ENCODE measurements at regions not wholly inside any gene's neighbourhood (a gene's known extent, or its start where the extent isn't known, plus 50 kb on each side); places are given as distances from the start of the nearest gene placed in this dataset.

DNA sequence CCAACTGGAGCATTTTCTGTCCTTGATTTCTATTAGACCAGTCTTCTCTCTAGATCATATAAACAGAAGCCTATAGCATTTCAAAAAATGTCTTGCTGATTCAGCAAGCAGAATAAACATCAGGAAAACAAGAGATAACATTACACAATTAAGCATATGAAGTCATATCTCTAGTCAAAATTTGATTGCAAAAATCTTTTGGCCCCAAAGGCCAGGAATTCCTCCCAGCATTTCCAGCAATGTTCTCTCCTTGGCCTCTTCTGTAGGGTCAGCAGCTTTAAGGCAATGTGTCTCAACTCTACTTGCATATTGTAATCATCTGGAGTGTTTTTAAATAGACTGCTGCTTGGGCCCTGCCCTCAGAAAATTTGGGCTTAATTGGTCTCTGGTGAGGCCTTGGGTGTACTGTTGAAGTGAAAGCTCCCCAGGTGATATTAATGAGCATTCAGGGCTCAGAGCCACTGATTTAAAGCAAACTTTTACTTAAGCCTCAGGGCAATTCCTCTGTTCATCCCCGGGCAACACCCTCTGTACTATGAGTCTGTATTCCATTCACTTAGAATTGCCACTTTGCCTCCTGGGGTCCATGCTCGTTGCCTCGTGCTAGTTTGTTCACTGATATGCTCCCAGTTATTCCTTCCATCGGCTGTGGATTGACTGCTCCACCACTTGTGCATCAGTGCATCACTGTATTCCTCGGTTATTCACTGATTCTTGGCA, 1072.6 kb downstream of the ROBO2 start:
- no peak overlapping the region for H3K27ac Mint-ChIP-seq
- no peak for ATAC-seq (replicated peaks in 1 of 2)
- H3K4me1 Mint-ChIP-seq (ENCODE audit: low read depth), result no peaks in the 10 kb centered on the region
- DNase-seq, result no peak
- no peaks in the 10 kb centered on the region for H3K36me3 Mint-ChIP-seq (ENCODE audit: insufficient read depth in 2 of 2)
- no peaks in the 10 kb centered on the region for H3K27me3 Mint-ChIP-seq (ENCODE audit: low read depth)
- H3K4me3 Mint-ChIP-seq, result no peak overlapping the region
- H3K9me3 Mint-ChIP-seq, result peaks cover 9 to 10% of the 10 kb centered on the region in 2 donors

GRCh38 chr3:78115983-78116382, 1076.1 kb downstream of the ROBO2 start:
- H3K36me3 Mint-ChIP-seq (ENCODE audit: insufficient read depth in 2 of 2), result no peaks in the 10 kb centered on the region
- H3K9me3 Mint-ChIP-seq, result peaks cover 10 to 11% of the 10 kb centered on the region in 2 donors
- H3K27ac Mint-ChIP-seq, result no peak overlapping the region
- DNase-seq (no peak), ATAC-seq (replicated peaks in 1 of 2) (no peak)
- no peak overlapping the region for H3K4me3 Mint-ChIP-seq
- H3K4me1 Mint-ChIP-seq (ENCODE audit: low read depth), result no peaks in the 10 kb centered on the region
- H3K27me3 Mint-ChIP-seq (ENCODE audit: low read depth), result no peaks in the 10 kb centered on the region

- Mint-ChIP-seq H3K27me3 (ENCODE audit: low read depth) (no peaks in the 10 kb centered on the region), H3K4me1 (ENCODE audit: low read depth) (no peaks in the 10 kb centered on the region), H3K4me3 (no peak overlapping the region), H3K9me3 (peaks cover 8 to 10% of the 10 kb centered on the region in 2 donors), H3K27ac (no peak overlapping the region), H3K36me3 (ENCODE audit: insufficient read depth in 2 of 2) (no peaks in the 10 kb centered on the region)
- ATAC-seq (replicated peaks in 1 of 2) (no peak), DNase-seq (no peak)
Observed at GRCh38 chr3:78116874-78117273, 1077.0 kb downstream of the ROBO2 start.

GRCh38 chr3:78123058-78123457, 1083.2 kb downstream of the ROBO2 start:
- H3K36me3 Mint-ChIP-seq (ENCODE audit: insufficient read depth in 2 of 2), result peaks cover 5% of the 10 kb centered on the region in 2 donors
- H3K27ac Mint-ChIP-seq, result no peak overlapping the region
- H3K4me3 Mint-ChIP-seq, result no peak overlapping the region
- no peaks in the 10 kb centered on the region for H3K27me3 Mint-ChIP-seq (ENCODE audit: low read depth)
- no peak for DNase-seq
- ATAC-seq (replicated peaks in 1 of 2), result no peak
- no peaks in the 10 kb centered on the region for H3K4me1 Mint-ChIP-seq (ENCODE audit: low read depth)
- peaks cover 12 to 15% of the 10 kb centered on the region in 2 donors for H3K9me3 Mint-ChIP-seq

- peaks cover 4 to 5% of the 10 kb centered on the region in 2 donors for H3K36me3 Mint-ChIP-seq (ENCODE audit: insufficient read depth in 2 of 2)
- no peaks in the 10 kb centered on the region for H3K27me3 Mint-ChIP-seq (ENCODE audit: low read depth)
- H3K4me3 Mint-ChIP-seq, result no peak overlapping the region
- H3K9me3 Mint-ChIP-seq, result peaks cover 16 to 19% of the 10 kb centered on the region in 2 donors
- H3K4me1 Mint-ChIP-seq (ENCODE audit: low read depth), result no peaks in the 10 kb centered on the region
- no peak for ATAC-seq (replicated peaks in 1 of 2)
- H3K27ac Mint-ChIP-seq, result no peak overlapping the region
- DNase-seq, result no peak
Observed at GRCh38 chr3:78129707-78130106, 1089.8 kb downstream of the ROBO2 start.

DNA sequence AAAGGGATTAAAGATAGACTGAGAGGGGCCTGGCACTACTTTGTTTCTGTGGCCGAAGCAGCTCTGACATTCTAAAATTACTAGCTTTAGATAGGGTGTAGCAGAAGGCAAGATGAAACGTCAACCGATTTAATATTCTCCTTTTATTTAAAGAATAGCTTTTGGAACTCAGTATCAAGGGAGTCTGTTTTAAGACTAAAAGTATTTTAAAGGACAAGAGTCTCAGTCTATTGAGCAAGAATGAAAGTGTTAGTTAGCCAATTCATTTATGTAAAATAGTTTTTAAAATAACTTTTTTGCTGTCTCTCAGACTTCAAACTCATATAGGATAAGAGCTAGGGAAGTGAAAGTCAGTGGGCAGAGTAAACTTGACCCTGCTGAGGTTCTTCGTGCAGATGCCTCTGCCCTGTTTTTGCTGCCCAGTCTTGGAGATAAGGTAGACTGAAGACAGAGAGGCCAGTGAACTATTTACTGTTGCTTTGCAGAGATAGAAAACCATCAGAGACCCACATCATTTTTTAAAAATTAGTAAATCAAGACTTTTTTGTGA, 1090.9 kb downstream of the ROBO2 start:
- no peaks in the 10 kb centered on the region for H3K27me3 Mint-ChIP-seq (ENCODE audit: low read depth)
- H3K4me1 Mint-ChIP-seq (ENCODE audit: low read depth), result no peaks in the 10 kb centered on the region
- DNase-seq (no peak), ATAC-seq (replicated peaks in 1 of 2) (no peak)
- peaks cover 8 to 15% of the 10 kb centered on the region in 2 donors for H3K9me3 Mint-ChIP-seq
- H3K27ac Mint-ChIP-seq, result no peak overlapping the region
- peaks cover 3 to 4% of the 10 kb centered on the region in 2 donors for H3K36me3 Mint-ChIP-seq (ENCODE audit: insufficient read depth in 2 of 2)
- H3K4me3 Mint-ChIP-seq, result no peak overlapping the region

DNA sequence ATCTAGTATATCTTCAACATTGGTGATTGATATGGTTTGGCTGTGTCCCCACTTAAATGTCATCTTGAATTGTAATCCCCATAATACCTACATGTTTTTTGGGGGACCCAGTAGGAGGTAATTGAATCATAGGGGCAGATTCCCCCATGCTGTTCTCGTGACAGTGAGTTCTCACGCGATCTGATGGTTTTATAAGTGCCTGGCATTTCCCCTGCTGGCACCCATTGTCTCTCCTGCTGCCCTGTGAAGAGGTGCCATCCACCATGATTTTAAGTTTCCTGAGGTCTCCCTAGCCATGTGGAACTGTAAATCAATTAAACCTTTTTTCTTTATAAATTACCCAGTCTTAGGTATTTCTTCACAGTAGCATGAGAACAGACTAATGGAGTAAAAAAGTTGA, 1094.6 kb downstream of the ROBO2 start:
- Mint-ChIP-seq H3K4me1 (ENCODE audit: low read depth) (no peaks in the 10 kb centered on the region), H3K27me3 (ENCODE audit: low read depth) (no peaks in the 10 kb centered on the region), H3K27ac (no peak overlapping the region), H3K9me3 (peaks cover 8 to 10% of the 10 kb centered on the region in 2 donors), H3K36me3 (ENCODE audit: insufficient read depth in 2 of 2) (no peaks in the 10 kb centered on the region), H3K4me3 (no peak overlapping the region)
- no peak for ATAC-seq (replicated peaks in 1 of 2)
- no peak for DNase-seq

GRCh38 chr3:78139166-78139565, 1099.3 kb downstream of the ROBO2 start:
- Mint-ChIP-seq H3K9me3 (peaks cover 10 to 12% of the 10 kb centered on the region in 2 donors), H3K27me3 (ENCODE audit: low read depth) (no peaks in the 10 kb centered on the region), H3K36me3 (ENCODE audit: insufficient read depth in 2 of 2) (no peaks in the 10 kb centered on the region), H3K27ac (no peak overlapping the region), H3K4me1 (ENCODE audit: low read depth) (no peaks in the 10 kb centered on the region), H3K4me3 (no peak overlapping the region)
- ATAC-seq (replicated peaks in 1 of 2) (no peak), DNase-seq (no peak)

GRCh38 chr3:78140274-78140673, 1100.4 kb downstream of the ROBO2 start:
- ATAC-seq (replicated peaks in 1 of 2), result no peak
- no peaks in the 10 kb centered on the region for H3K27me3 Mint-ChIP-seq (ENCODE audit: low read depth)
- no peaks in the 10 kb centered on the region for H3K4me1 Mint-ChIP-seq (ENCODE audit: low read depth)

GRCh38 chr3:78140866-78141265, 1101.0 kb downstream of the ROBO2 start:
- DNase-seq (no peak), ATAC-seq (replicated peaks in 1 of 2) (no peak)
- Mint-ChIP-seq H3K27ac (no peak overlapping the region), H3K27me3 (ENCODE audit: low read depth) (no peaks in the 10 kb centered on the region), H3K9me3 (peaks cover 11 to 12% of the 10 kb centered on the region in 2 donors), H3K36me3 (ENCODE audit: insufficient read depth in 2 of 2) (peaks cover 0 to 1% of the 10 kb centered on the region in 2 donors), H3K4me1 (ENCODE audit: low read depth) (no peaks in the 10 kb centered on the region), H3K4me3 (no peak overlapping the region)

More at GRCh38 chr3:78140274-78140673, 1100.4 kb downstream of the ROBO2 start:
- DNase-seq, result no peak
- Mint-ChIP-seq H3K36me3 (ENCODE audit: insufficient read depth in 2 of 2) (peaks cover 0 to 1% of the 10 kb centered on the region in 2 donors), H3K9me3 (peaks cover 12% of the 10 kb centered on the region in 2 donors), H3K4me3 (no peak overlapping the region), H3K27ac (no peak overlapping the region)

DNA sequence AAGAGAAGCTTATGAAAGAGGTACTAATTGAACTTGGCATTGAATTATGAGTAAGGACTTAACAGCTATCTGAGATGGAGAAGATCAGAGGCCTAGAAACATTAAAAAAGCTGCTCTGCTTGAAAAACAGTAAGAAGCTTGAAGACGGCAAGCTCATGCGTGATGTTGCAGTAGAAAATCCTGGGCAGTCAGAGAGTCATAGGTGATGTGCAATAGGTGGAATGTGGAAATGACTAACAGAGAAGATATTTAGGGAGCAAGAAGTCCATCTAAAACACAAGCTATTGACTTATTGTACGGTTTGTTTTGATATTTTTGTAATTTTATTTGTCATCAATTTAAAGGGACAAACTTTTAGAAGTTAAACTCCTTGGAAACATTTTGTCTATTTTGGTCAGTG, 1101.4 kb downstream of the ROBO2 start:
- DNase-seq (no peak), ATAC-seq (replicated peaks in 1 of 2) (no peak)
- Mint-ChIP-seq H3K9me3 (peaks cover 9 to 12% of the 10 kb centered on the region in 2 donors), H3K27ac (no peak overlapping the region), H3K4me1 (ENCODE audit: low read depth) (no peaks in the 10 kb centered on the region), H3K36me3 (ENCODE audit: insufficient read depth in 2 of 2) (peaks cover 0 to 1% of the 10 kb centered on the region in 2 donors), H3K4me3 (no peak overlapping the region), H3K27me3 (ENCODE audit: low read depth) (no peaks in the 10 kb centered on the region)

GRCh38 chr3:78143000-78143399, 1103.1 kb downstream of the ROBO2 start:
- DNase-seq (no peak), ATAC-seq (replicated peaks in 1 of 2) (no peak)
- Mint-ChIP-seq H3K4me3 (no peak overlapping the region), H3K4me1 (ENCODE audit: low read depth) (no peaks in the 10 kb centered on the region), H3K27ac (no peak overlapping the region), H3K36me3 (ENCODE audit: insufficient read depth in 2 of 2) (peaks cover 1 to 5% of the 10 kb centered on the region in 2 donors), H3K9me3 (peaks cover 11 to 14% of the 10 kb centered on the region in 2 donors), H3K27me3 (ENCODE audit: low read depth) (no peaks in the 10 kb centered on the region)

DNA sequence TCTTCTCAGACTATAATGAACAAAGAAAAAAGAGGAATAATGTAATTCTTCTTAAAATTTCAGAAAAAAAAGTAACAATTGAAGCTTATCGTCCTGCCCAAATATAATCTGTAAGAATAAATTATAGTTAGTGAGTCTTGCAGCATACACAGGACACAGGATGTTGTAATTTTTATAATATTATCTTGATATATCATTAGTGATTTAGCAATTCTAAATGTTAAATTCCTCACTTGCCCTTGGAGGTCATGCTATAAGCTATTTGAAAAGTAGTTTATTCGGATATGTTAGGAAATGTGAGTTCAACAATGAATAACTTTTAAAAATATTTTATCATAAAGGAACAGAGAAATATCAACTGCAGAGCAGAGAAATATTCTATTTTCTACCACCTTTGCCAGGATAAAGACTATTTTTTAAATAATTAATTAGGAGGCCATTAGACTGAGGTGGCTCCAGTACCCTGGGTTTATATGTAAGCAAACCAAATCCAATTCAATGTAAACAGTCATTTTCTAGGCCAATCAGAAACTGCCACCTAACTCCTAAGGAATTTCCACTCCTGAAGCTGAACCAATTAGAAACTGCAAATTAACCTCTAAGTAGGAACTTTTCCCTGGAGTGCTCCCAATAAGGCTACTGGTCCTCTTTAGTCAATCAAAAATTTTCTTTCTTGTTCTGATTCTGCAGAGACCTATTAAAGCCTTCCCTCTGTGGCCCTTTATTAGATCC, 1109.3 kb downstream of the ROBO2 start:
- Mint-ChIP-seq H3K4me3 (no peak overlapping the region), H3K36me3 (ENCODE audit: insufficient read depth in 2 of 2) (peaks cover 3 to 5% of the 10 kb centered on the region in 2 donors), H3K4me1 (ENCODE audit: low read depth) (no peaks in the 10 kb centered on the region), H3K27ac (no peak overlapping the region), H3K9me3 (peaks cover 13 to 14% of the 10 kb centered on the region in 2 donors), H3K27me3 (ENCODE audit: low read depth) (no peaks in the 10 kb centered on the region)
- no peak for ATAC-seq (replicated peaks in 1 of 2)
- no peak for DNase-seq
